ENCODE measurements at regions not wholly inside any gene's neighbourhood (a gene's known extent, or its start where the extent isn't known, plus 50 kb on each side); places are given as distances from the start of the nearest gene placed in this dataset.

- no peak for TF ChIP-seq GATA3 (IDR thresholded peaks at IDR 0.05; ENCODE audit: low read depth, low read length)
- TF ChIP-seq GATA2 (IDR thresholded peaks at IDR 0.05; ENCODE audit: low read depth, low read length) = no peak
Measured at GRCh38 chr6:167747645-167748044, 79.1 kb upstream of the AFDN start.

GRCh38 chr6:167748046-167748445 lies 78.7 kb upstream of the AFDN start:
- TF ChIP-seq GATA2 (IDR thresholded peaks at IDR 0.05; ENCODE audit: low read depth, low read length) (no peak), GATA3 (IDR thresholded peaks at IDR 0.05; ENCODE audit: low read depth, low read length) (no peak)

- TF ChIP-seq GATA3 (IDR thresholded peaks at IDR 0.05; ENCODE audit: low read depth, low read length) = no peak
- no peak for TF ChIP-seq GATA2 (IDR thresholded peaks at IDR 0.05; ENCODE audit: low read depth, low read length)
Measured at GRCh38 chr6:167748458-167749379, 78.0 kb upstream of the AFDN start.

GRCh38 chr6:167750956-167751358 lies 75.8 kb upstream of the AFDN start:
- no peak for TF ChIP-seq GATA2 (IDR thresholded peaks at IDR 0.05; ENCODE audit: low read depth, low read length)
- TF ChIP-seq GATA3 (IDR thresholded peaks at IDR 0.05; ENCODE audit: low read depth, low read length) = no peak

- TF ChIP-seq GATA3 (IDR thresholded peaks at IDR 0.05; ENCODE audit: low read depth, low read length) = no peak
- no peak for TF ChIP-seq GATA2 (IDR thresholded peaks at IDR 0.05; ENCODE audit: low read depth, low read length)
Measured at GRCh38 chr6:167751579-167752115, 75.1 kb upstream of the AFDN start.

GRCh38 chr6:167754691-167755090 lies 72.0 kb upstream of the AFDN start:
- TF ChIP-seq GATA3 (IDR thresholded peaks at IDR 0.05; ENCODE audit: low read depth, low read length) (no peak), GATA2 (IDR thresholded peaks at IDR 0.05; ENCODE audit: low read depth, low read length) (no peak)

- TF ChIP-seq GATA2 (IDR thresholded peaks at IDR 0.05; ENCODE audit: low read depth, low read length) (no peak), GATA3 (IDR thresholded peaks at IDR 0.05; ENCODE audit: low read depth, low read length) (no peak)
Measured at GRCh38 chr6:167755461-167755860, 71.2 kb upstream of the AFDN start.

- TF ChIP-seq GATA3 (IDR thresholded peaks at IDR 0.05; ENCODE audit: low read depth, low read length) = no peak
- no peak for TF ChIP-seq GATA2 (IDR thresholded peaks at IDR 0.05; ENCODE audit: low read depth, low read length)
Measured at GRCh38 chr6:167756597-167756996, 70.1 kb upstream of the AFDN start.

GRCh38 chr6:167757249-167757648 lies 69.5 kb upstream of the AFDN start:
- TF ChIP-seq GATA2 (IDR thresholded peaks at IDR 0.05; ENCODE audit: low read depth, low read length) (no peak), GATA3 (IDR thresholded peaks at IDR 0.05; ENCODE audit: low read depth, low read length) (no peak)

GRCh38 chr6:167757821-167758220 lies 68.9 kb upstream of the AFDN start:
- TF ChIP-seq GATA2 (IDR thresholded peaks at IDR 0.05; ENCODE audit: low read depth, low read length) (no peak), GATA3 (IDR thresholded peaks at IDR 0.05; ENCODE audit: low read depth, low read length) (no peak)

- TF ChIP-seq GATA2 (IDR thresholded peaks at IDR 0.05; ENCODE audit: low read depth, low read length) (no peak), GATA3 (IDR thresholded peaks at IDR 0.05; ENCODE audit: low read depth, low read length) (no peak)
Measured at GRCh38 chr6:167758309-167759023, 68.2 kb upstream of the AFDN start.

- TF ChIP-seq GATA2 (IDR thresholded peaks at IDR 0.05; ENCODE audit: low read depth, low read length) (no peak), GATA3 (IDR thresholded peaks at IDR 0.05; ENCODE audit: low read depth, low read length) (no peak)
Measured at GRCh38 chr6:167759206-167759605, 67.5 kb upstream of the AFDN start.

- TF ChIP-seq GATA2 (IDR thresholded peaks at IDR 0.05; ENCODE audit: low read depth, low read length) (no peak), GATA3 (IDR thresholded peaks at IDR 0.05; ENCODE audit: low read depth, low read length) (no peak)
Measured at GRCh38 chr6:167759912-167760311, 66.8 kb upstream of the AFDN start.

- no peak for TF ChIP-seq GATA3 (IDR thresholded peaks at IDR 0.05; ENCODE audit: low read depth, low read length)
- TF ChIP-seq GATA2 (IDR thresholded peaks at IDR 0.05; ENCODE audit: low read depth, low read length) = no peak
Measured at GRCh38 chr6:167760979-167761793, 65.5 kb upstream of the AFDN start.
